Activated CD4-positive, alpha-beta T cell treated with anti-CD3 and anti-CD28 coated beads, Interleukin-2, amount 10 ng/mL, durations not matched to agents 24 days and 14 days (primary cell): ENCODE measurements at regions not wholly inside any gene's neighbourhood (a gene's known extent, or its start where the extent isn't known, plus 50 kb on each side); places are given as distances from the start of the nearest gene placed in this dataset.

Experiments
- DNase-seq: peaks from one replicate; pipeline ENCODE4 v3.0.0; 2022
- H3K27ac Mint-ChIP-seq: one replicate; pipeline ENCODE4 v1.8.0; 2022; ENCODE audit warnings: mild to moderate bottlenecking, mixed read lengths
- H3K27me3 Mint-ChIP-seq: one replicate; pipeline ENCODE4 v1.8.0; 2022; ENCODE audit warnings: mixed read lengths
- H3K36me3 Mint-ChIP-seq: one replicate; pipeline ENCODE4 v1.8.0; 2022; ENCODE audit warnings: low read depth, mild to moderate bottlenecking, mixed read lengths
- H3K4me1 Mint-ChIP-seq: one replicate; pipeline ENCODE4 v1.8.0; 2021; ENCODE audit warnings: mixed read lengths
- H3K4me3 Mint-ChIP-seq: one replicate; pipeline ENCODE4 v1.8.0; 2022; ENCODE audit warnings: mild to moderate bottlenecking, moderate library complexity, mixed read lengths
- H3K9me3 Mint-ChIP-seq: one replicate; pipeline ENCODE4 v1.8.0; 2021; ENCODE audit warnings: mixed read lengths
- intact Hi-C: fragments of 100-400 bp; cut with micrococcal nuclease; formaldehyde crosslinking; loops from one replicate; pipeline ENCODE4 v1.15.1; 2023

- no peak for DNase-seq
Observed at GRCh38 chr1:18535391-18536210, 54.9 kb downstream of the KLHDC7A start.

GRCh38 chr1:18536356-18536755, 55.6 kb downstream of the KLHDC7A start:
- no peak overlapping the region for H3K27ac Mint-ChIP-seq
- no peak overlapping the region for H3K4me3 Mint-ChIP-seq
- DNase-seq: no peak
- intact Hi-C loops: no loop called here
- no peaks in the 10 kb centered on the region for H3K36me3 Mint-ChIP-seq
- no peaks in the 10 kb centered on the region for H3K27me3 Mint-ChIP-seq
- no peaks in the 10 kb centered on the region for H3K4me1 Mint-ChIP-seq
- no peaks in the 10 kb centered on the region for H3K9me3 Mint-ChIP-seq

More at GRCh38 chr1:18535391-18536210, 54.9 kb downstream of the KLHDC7A start:
- Mint-ChIP-seq H3K4me1 (no peaks in the 10 kb centered on the region), H3K4me3 (no peak overlapping the region), H3K36me3 (no peaks in the 10 kb centered on the region), H3K27me3 (no peaks in the 10 kb centered on the region), H3K27ac (no peak overlapping the region), H3K9me3 (no peaks in the 10 kb centered on the region)
- intact Hi-C loops: no loop called here

- Mint-ChIP-seq H3K4me3 (no peak overlapping the region), H3K27me3 (no peaks in the 10 kb centered on the region), H3K36me3 (no peaks in the 10 kb centered on the region), H3K27ac (no peak overlapping the region), H3K9me3 (no peaks in the 10 kb centered on the region), H3K4me1 (no peaks in the 10 kb centered on the region)
- DNase-seq: no peak
- intact Hi-C loops: no loop called here
Observed at GRCh38 chr1:18536915-18537314, 56.2 kb downstream of the KLHDC7A start.

GRCh38 chr1:18537386-18538306, 56.9 kb downstream of the KLHDC7A start:
- Mint-ChIP-seq H3K4me1 (no peaks in the 10 kb centered on the region), H3K36me3 (no peaks in the 10 kb centered on the region), H3K27me3 (peaks cover 6% of the 10 kb centered on the region), H3K9me3 (no peaks in the 10 kb centered on the region), H3K4me3 (no peak overlapping the region), H3K27ac (no peak overlapping the region)
- intact Hi-C loops: no loop called here
- no peak for DNase-seq

GRCh38 chr1:18539171-18539570, 58.4 kb downstream of the KLHDC7A start:
- Mint-ChIP-seq H3K4me3 (no peak overlapping the region), H3K36me3 (no peaks in the 10 kb centered on the region), H3K4me1 (no peaks in the 10 kb centered on the region), H3K9me3 (no peaks in the 10 kb centered on the region), H3K27me3 (peaks cover 15% of the 10 kb centered on the region), H3K27ac (no peak overlapping the region)
- no peak for DNase-seq
- intact Hi-C loops: no loop called here

- Mint-ChIP-seq H3K9me3 (no peaks in the 10 kb centered on the region), H3K27ac (no peak overlapping the region), H3K4me3 (no peak overlapping the region), H3K27me3 (peaks cover 17% of the 10 kb centered on the region), H3K36me3 (no peaks in the 10 kb centered on the region), H3K4me1 (no peaks in the 10 kb centered on the region)
- no peak for DNase-seq
- intact Hi-C loops: no loop called here
Observed at GRCh38 chr1:18540136-18540765, 59.5 kb downstream of the KLHDC7A start.

- intact Hi-C loops: no loop called here
- Mint-ChIP-seq H3K4me3 (no peak overlapping the region), H3K4me1 (no peaks in the 10 kb centered on the region), H3K36me3 (no peaks in the 10 kb centered on the region), H3K9me3 (no peaks in the 10 kb centered on the region), H3K27me3 (peaks cover 18% of the 10 kb centered on the region), H3K27ac (no peak overlapping the region)
- no peak for DNase-seq
Observed at GRCh38 chr1:18541046-18541795, 60.5 kb downstream of the KLHDC7A start.

- H3K36me3 Mint-ChIP-seq: no peaks in the 10 kb centered on the region
- H3K27me3 Mint-ChIP-seq: peaks cover 20% of the 10 kb centered on the region
- no peak for DNase-seq
- no peak overlapping the region for H3K27ac Mint-ChIP-seq
- intact Hi-C loops: no loop called here
- no peaks in the 10 kb centered on the region for H3K9me3 Mint-ChIP-seq
- H3K4me3 Mint-ChIP-seq: no peak overlapping the region
- no peaks in the 10 kb centered on the region for H3K4me1 Mint-ChIP-seq
Observed at GRCh38 chr1:18542351-18542750, 61.6 kb downstream of the KLHDC7A start.

- Mint-ChIP-seq H3K9me3 (no peaks in the 10 kb centered on the region), H3K36me3 (no peaks in the 10 kb centered on the region), H3K27ac (no peak overlapping the region), H3K27me3 (peaks cover 20% of the 10 kb centered on the region), H3K4me3 (no peak overlapping the region), H3K4me1 (no peaks in the 10 kb centered on the region)
- no peak for DNase-seq
- intact Hi-C loops: no loop called here
Observed at GRCh38 chr1:18546026-18546425, 65.3 kb downstream of the KLHDC7A start.

GRCh38 chr1:18547460-18547859, 66.7 kb downstream of the KLHDC7A start:
- Mint-ChIP-seq H3K27ac (no peak overlapping the region), H3K4me3 (no peak overlapping the region), H3K4me1 (no peaks in the 10 kb centered on the region), H3K27me3 (peaks cover 16% of the 10 kb centered on the region), H3K36me3 (no peaks in the 10 kb centered on the region), H3K9me3 (no peaks in the 10 kb centered on the region)
- DNase-seq: no peak
- intact Hi-C loops: no loop called here

GRCh38 chr1:18548643-18549042, 67.9 kb downstream of the KLHDC7A start:
- no peak overlapping the region for H3K4me3 Mint-ChIP-seq
- H3K36me3 Mint-ChIP-seq: no peaks in the 10 kb centered on the region
- intact Hi-C loops: no loop called here
- H3K9me3 Mint-ChIP-seq: no peaks in the 10 kb centered on the region
- H3K27ac Mint-ChIP-seq: no peak overlapping the region
- DNase-seq: no peak
- peaks cover 7% of the 10 kb centered on the region for H3K27me3 Mint-ChIP-seq
- no peaks in the 10 kb centered on the region for H3K4me1 Mint-ChIP-seq

GRCh38 chr1:18549106-18549505, 68.4 kb downstream of the KLHDC7A start:
- intact Hi-C loops: no loop called here
- no peak overlapping the region for H3K4me3 Mint-ChIP-seq
- no peaks in the 10 kb centered on the region for H3K36me3 Mint-ChIP-seq
- H3K27me3 Mint-ChIP-seq: peaks cover 7% of the 10 kb centered on the region
- H3K27ac Mint-ChIP-seq: no peak overlapping the region
- H3K4me1 Mint-ChIP-seq: no peaks in the 10 kb centered on the region
- DNase-seq: no peak
- H3K9me3 Mint-ChIP-seq: no peaks in the 10 kb centered on the region

- intact Hi-C loops: no loop called here
- no peak for DNase-seq
Observed at GRCh38 chr1:18549906-18550305, 69.2 kb downstream of the KLHDC7A start.

More at GRCh38 chr1:18549906-18550305, 69.2 kb downstream of the KLHDC7A start:
- no peak overlapping the region for H3K27ac Mint-ChIP-seq
- H3K27me3 Mint-ChIP-seq: peaks cover 4% of the 10 kb centered on the region
- no peaks in the 10 kb centered on the region for H3K4me1 Mint-ChIP-seq
- H3K36me3 Mint-ChIP-seq: no peaks in the 10 kb centered on the region
- H3K4me3 Mint-ChIP-seq: no peak overlapping the region
- no peaks in the 10 kb centered on the region for H3K9me3 Mint-ChIP-seq
